Kasumi-1 (cell line): ENCODE measurements at regions not wholly inside any gene's neighbourhood (a gene's known extent, or its start where the extent isn't known, plus 50 kb on each side); places are given as distances from the start of the nearest gene placed in this dataset.
"Not testable (repeated sequence)": the region's sequence is repeated elsewhere in the genome, so short reads cannot be mapped to it uniquely, and the experiment has no call there.

Experiments used
- DNase-seq, 2 experiments: peaks; one replicate each; lab custom pipeline; 2025; lab: John Stamatoyannopoulos, UW

DNA sequence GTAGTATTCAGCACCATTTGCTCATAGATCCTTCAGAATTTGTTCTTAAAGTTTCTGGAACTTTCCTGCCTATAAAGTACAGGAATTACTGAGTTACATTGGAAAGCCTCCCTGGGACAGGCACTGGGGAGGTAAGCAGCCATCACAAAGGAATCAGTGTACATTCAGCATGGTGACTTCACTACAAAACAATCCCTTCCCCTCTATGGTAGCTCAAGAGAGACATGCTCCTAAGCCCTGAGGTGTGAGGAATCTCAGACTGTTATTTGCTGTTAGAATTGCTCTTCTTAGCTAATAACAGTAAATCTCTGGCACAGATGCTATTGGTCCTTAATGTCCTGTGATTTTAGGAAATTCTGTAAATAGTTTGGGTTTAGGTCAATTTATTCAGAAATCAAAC, 1898.0 kb upstream of the PCDH7 start:
- DNase-seq: no peak

DNA sequence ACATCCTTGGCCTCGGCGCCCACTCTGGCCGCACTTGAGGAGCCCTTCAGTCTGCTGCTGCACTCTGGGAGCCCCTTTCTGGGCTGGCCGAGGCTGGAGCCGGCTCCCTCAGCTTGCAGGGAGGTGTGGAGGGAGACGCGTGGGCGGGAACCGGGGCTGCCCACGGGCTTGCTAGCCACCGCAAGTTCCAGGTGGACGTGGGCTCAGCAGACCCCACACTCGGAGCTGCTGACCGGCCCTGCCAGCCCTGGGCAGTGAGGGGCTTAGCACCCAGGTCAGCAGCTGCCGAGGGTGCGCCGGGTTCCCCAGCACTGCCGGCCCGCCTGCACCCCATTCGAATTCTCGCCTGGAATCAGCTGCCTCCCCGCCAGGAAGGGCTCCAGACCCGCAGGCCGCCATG, 1892.3 kb upstream of the PCDH7 start:
- DNase-seq: no peak

DNA sequence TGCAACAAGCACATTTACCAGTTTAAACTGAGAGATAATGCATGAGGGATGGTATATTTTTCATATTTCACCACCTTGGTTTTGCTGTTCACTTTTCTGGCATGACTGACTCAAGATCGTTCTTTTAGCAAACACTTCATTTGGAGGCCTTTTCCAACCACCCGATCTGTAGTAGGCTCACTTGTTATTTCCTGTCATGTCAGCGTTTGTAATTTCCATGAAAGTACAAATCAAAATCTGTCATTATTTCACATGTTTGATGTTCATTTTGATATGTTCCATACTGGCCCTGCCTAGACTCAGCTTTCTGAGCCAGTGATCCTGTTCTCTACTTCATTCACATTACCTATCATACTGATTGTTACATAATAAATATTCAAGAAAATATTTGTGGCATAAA, 1888.3 kb upstream of the PCDH7 start:
- DNase-seq: no peak

DNA sequence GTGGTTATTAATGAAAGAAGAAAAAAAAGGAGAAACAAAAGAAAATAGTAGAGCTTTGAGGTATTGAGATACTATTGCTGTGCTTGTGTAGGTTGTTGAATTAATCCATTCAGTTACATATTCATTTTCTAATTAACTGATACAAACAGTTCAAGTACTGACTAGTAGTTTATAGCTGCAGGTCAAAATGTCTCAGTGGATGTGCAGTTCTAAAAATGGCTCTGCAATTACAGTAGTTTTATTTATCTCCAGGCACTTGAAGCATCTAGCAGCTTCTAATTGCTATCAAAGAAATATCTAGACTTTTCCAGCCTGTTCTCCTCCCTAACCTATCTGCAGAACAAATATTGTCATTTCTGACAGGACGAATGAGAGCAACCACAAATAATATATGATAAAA, 1887.7 kb upstream of the PCDH7 start:
- no peak for DNase-seq

DNA sequence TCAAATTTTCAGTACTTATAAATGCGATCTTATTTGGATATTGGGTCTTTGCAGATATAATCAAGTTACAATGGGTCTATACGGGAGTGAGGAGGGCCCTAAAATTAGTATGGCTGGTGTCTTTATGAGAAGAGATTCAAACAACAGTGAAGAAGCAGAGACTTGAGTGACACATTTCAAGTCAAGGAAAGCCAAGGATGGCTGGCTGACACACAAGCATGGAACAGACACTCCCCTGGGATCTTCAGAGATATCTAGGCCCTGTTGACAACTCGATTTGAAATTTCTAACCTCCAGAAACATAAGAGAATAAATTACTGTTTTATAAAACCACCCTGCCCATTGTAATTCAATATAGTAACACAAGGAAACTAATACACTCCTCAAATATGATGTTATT, 1886.0 kb upstream of the PCDH7 start:
- DNase-seq: no peak

GRCh38 chr4:28835501-28835900, 1884.7 kb upstream of the PCDH7 start:
- no peak for DNase-seq

DNA sequence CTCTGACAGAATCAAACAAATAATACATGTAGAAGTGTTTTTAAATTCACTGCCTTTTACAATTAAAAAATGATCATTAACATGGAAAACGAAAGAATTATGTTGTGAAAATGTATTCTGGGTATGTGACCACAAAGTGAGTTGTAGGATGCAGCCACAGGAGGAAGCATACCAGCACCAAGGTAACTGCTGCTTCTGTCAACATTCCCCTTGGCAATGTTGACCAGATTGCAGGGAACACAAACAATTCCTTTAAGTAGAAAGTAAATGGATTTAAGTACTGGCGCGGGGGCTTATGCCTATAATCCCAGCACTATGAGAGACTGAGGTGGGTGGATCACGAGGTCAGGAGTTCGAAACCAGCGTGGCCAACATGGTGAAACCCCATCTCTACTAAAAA, 1877.9 kb upstream of the PCDH7 start:
- no peak for DNase-seq

DNA sequence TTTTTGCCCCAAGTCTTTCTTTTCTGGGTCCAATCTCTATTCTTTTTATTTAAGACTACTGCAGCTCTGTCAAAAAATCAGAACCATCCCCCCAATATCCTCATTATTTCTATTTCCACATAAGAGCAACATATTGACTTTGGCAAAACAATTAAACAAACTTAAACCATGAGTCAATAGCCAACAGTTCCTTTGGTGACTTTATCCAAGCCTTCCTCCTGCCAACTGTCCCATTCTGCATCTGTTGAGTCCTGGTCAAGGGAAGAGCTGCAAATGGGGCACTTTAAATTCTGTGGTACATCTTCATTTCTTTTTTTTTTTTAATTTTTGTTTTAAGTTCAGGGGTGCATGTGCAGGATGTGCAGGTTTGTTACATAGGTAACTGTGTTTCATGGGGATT, 1875.0 kb upstream of the PCDH7 start:
- DNase-seq: no peak

DNA sequence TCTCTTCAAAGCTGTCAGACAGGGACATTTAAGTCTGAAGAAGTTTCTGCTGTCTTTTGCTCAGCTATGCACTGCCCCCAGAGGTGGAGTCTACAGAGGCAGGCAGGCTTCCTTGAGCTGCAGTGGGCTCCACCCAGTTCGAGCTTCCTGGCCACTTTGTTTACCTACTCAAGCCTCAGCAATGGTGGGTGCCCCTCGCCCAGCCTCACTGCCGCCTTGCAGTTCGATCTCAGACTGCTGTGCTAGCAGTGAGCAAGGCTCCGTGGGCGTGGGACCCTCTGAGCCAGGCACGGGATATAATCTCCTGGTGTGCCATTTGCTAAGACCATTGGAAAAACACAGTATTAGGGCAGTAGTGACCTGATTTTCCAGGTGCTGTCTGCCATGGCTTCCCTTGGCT, 1863.1 kb upstream of the PCDH7 start:
- not testable (repeated sequence) for DNase-seq

GRCh38 chr4:28868841-28869240, 1851.3 kb upstream of the PCDH7 start:
- DNase-seq: no peak

DNA sequence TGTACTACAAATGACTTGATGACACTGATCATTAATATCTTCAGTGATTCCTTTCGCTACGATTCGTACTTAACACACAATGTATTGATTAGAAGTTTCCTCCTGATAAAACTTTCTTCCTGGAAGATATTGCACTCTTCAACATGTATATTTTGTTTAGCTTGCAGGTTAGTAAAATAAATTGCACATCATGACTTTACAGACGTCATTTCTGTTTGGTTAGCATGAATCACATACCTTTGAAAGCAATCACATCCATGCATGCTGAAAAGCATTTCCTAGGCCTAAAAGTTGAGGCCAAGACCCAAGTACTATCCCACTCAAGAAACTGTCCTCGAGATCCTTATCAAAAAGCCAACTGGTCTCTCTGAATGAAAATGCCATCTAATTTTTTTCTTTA, 1841.0 kb upstream of the PCDH7 start:
- DNase-seq: no peak

DNA sequence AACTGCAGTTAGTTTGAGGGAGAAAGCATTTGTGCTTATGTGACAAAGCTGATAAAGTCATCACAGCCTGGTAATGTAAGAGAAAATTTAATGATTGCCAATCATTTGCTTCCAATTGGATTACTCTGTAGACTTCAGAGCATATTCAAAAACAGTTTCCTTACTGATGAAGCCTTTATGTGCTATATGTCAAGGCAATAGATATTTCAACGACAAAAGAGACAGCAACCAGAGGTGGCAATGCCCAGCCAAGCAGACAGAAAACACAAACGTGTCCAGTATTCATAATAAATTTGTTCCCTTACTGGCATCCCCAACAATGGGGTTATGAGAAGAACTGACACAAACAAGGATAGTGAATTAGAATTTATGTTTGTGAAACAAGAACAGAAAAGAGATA, 1840.3 kb upstream of the PCDH7 start:
- no peak for DNase-seq

GRCh38 chr4:28883211-28883610, 1837.0 kb upstream of the PCDH7 start:
- DNase-seq: no peak

DNA sequence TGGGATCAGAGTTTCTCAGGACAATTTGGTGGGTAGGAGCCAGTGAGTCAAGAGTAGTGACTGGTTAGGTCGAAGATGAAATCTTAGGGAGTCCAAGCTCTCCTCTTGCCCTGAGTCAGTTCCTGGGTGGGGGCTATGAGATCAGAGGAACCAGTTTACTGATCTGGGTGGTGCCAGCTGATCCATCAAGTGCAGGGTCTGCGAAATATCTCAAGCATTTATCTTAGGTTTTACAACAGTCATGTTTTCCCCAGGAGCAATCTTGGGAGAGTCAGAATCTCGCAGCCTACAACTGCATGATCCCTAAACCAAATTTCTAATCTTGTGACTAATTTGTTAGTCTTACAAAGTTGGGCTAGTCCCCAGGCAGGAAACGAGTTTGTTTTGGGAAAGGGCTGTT, 1833.2 kb upstream of the PCDH7 start:
- no peak for DNase-seq

DNA sequence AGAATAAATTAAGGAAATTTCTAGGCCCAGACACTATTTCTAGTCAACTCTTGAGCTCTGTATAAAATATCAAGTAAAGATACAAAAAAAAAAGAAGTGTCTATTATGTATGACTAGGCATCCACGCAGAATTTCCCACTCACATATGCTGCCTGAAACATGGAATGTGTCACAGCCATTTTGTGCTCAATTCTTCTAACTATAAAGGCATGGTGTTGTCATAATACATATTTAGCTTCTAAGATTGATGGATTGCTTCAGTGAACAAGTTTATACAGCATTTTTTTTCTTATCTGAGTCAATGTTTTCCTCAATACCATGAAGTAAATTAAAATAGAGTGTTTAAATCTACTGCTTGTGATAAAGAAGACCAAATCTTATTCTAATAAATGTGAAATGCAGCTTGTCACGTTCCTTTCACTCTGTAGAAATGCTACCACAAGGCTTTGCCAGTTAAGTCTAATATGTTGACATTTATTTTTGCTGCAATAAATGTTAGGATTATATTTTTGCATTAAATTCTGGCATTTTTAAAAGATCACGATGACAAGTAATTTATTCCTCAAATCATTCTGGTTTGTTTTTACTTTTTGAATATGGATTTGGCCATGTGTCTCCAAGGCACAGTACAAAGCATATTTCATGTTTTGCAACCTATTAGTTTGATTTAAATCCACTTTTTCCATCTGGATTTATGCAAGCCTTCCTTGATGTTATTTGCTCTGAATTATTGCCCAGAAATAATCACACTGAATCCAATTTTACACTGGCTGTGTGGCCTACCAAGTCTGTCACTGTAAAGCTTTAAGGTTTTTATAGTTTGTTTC, 1829.0 kb upstream of the PCDH7 start:
- no peak for DNase-seq

- DNase-seq: no peak
Measured at GRCh38 chr4:28913466-28913865, 1806.7 kb upstream of the PCDH7 start.

- no peak for DNase-seq
Measured at GRCh38 chr4:28916585-28916984, 1803.6 kb upstream of the PCDH7 start.

- no peak for DNase-seq
Measured at GRCh38 chr4:28918871-28919270, 1801.3 kb upstream of the PCDH7 start.

GRCh38 chr4:28921886-28922285, 1798.3 kb upstream of the PCDH7 start:
- no peak for DNase-seq

DNA sequence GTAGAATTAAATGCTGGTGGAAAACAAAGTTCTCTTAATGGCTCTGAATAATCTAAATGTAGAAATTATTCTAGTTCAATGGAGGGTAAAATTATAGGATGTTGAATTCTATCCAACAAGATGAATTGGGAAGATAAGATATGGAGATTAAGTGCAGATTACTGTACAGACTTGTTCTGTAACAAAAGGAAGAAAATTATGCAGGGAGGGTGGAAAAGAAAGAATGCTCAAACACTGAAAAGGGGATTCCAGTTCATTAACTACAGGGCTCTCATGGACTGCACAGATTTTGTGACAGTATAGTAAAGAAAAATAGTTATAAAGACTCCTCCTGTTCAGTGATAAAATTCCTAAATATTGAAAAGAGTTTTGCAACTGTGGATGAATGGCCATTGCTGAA, 1794.0 kb upstream of the PCDH7 start:
- no peak for DNase-seq

- no peak for DNase-seq
Measured at GRCh38 chr4:28942631-28943030, 1777.5 kb upstream of the PCDH7 start.

- no peak for DNase-seq
Measured at GRCh38 chr4:28947374-28947773, 1772.8 kb upstream of the PCDH7 start.

GRCh38 chr4:28948501-28948900, 1771.7 kb upstream of the PCDH7 start:
- DNase-seq: no peak

DNA sequence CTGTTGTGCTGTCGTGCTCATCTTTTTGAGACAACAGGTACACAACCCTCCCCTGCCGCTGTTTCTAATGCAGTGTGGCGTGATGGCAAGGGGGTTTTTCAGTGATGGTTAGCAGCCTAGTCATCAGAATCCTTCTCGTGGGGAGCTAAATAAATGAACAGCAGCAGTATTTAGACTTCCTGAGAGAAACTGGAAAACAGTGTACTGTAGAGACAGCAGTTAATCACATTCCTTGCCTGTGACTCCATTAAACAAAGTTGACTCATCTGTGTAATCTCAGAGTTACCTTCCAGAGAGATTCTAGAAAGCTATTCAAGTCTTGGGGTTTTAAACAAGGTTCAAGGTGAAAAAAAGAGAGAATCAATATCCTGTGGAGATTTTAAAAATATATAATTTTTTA, 1753.2 kb upstream of the PCDH7 start:
- no peak for DNase-seq
